Fibroblast of lung (primary cell): ENCODE measurements at regions not wholly inside any gene's neighbourhood (a gene's known extent, or its start where the extent isn't known, plus 50 kb on each side); places are given as distances from the start of the nearest gene placed in this dataset.

Experiments
- DNase-seq, 2 donors: peaks; one replicate each; pipeline versions ENCODE4 v3.0.0 to v3.0.0-alpha.2; 2010; ENCODE audit warnings: low read depth in 2 of 2
- H2AFZ ChIP-seq: 2 replicates; pipeline ENCODE4 v1.5.1; 2012; ENCODE audit warnings: low read length, control low read depth, inconsistent platforms
- H3K27ac ChIP-seq: 2 replicates; pipeline ENCODE4 v1.5.1; 2011; ENCODE audit warnings: low read length, control low read depth; ENCODE audit not compliant: insufficient read depth
- H3K27me3 ChIP-seq: 2 replicates; pipeline ENCODE4 v1.5.1; 2011; ENCODE audit warnings: mild to moderate bottlenecking, low read length; ENCODE audit not compliant: control insufficient read depth, insufficient read depth
- H3K36me3 ChIP-seq: 2 replicates; pipeline ENCODE4 v1.5.1; 2011; ENCODE audit warnings: low read length; ENCODE audit not compliant: control insufficient read depth, insufficient read depth
- H3K4me1 ChIP-seq: 2 replicates; pipeline ENCODE4 v1.5.1; 2011; ENCODE audit warnings: low read length; ENCODE audit not compliant: control insufficient read depth, insufficient read depth; ENCODE audit errors: extremely low read depth
- H3K4me2 ChIP-seq: 2 replicates; pipeline ENCODE4 v1.5.1; 2011; ENCODE audit warnings: low read length, control low read depth; ENCODE audit not compliant: insufficient read depth; ENCODE audit errors: extremely low read depth
- H3K4me3 ChIP-seq, 4 experiments: fragments of 200-600 bp in 1 of 4; sonication (generic) in 1 of 4; replicated peaks in 1 of 4; 2 replicates each; pipeline ENCODE4 v1.5.1; 2011 to 2016; ENCODE audit warnings: low read length in 4 of 4, low read depth in 3 of 4, mild to moderate bottlenecking in 3 of 4, control low read depth in 2 of 4, inconsistent platforms in 1 of 4, mixed read lengths in 1 of 4; ENCODE audit not compliant: insufficient read depth in 1 of 4; ENCODE audit errors: control extremely low read depth in 1 of 4
- H3K79me2 ChIP-seq: 2 replicates; pipeline ENCODE4 v1.5.1; 2012; ENCODE audit warnings: mild to moderate bottlenecking, low read length, inconsistent platforms; ENCODE audit not compliant: control insufficient read depth, insufficient read depth
- H3K9ac ChIP-seq: 2 replicates; pipeline ENCODE4 v1.5.1; 2011; ENCODE audit warnings: mild to moderate bottlenecking, low read length, control low read depth; ENCODE audit not compliant: insufficient read depth
- H3K9me3 ChIP-seq: 2 replicates; pipeline ENCODE4 v1.5.1; 2012; ENCODE audit warnings: low read depth, low read length; ENCODE audit not compliant: control insufficient read depth, insufficient read depth
- H4K20me1 ChIP-seq: 2 replicates; pipeline ENCODE4 v1.5.1; 2011; ENCODE audit warnings: low read length; ENCODE audit not compliant: control insufficient read depth, insufficient read depth; ENCODE audit errors: extremely low read depth
- CTCF ChIP-seq, 2 donors: IDR thresholded peaks in 1 of 2; conservative IDR thresholded peaks in 1 of 2; 1 replicate in 1 of 2; 2 replicates in 1 of 2; pipeline ENCODE4 v1.5.1; 2011 to 2012; ENCODE audit warnings: low read length in 2 of 2, control low read depth in 1 of 2, inconsistent platforms in 1 of 2, low read depth in 1 of 2, mild to moderate bottlenecking in 1 of 2
- EZH2 ChIP-seq: IDR thresholded peaks from 2 replicates; pipeline ENCODE4 v1.5.1; 2012; ENCODE audit warnings: low read length, control low read depth, mild to moderate bottlenecking; ENCODE audit errors: missing control alignments

GRCh38 chr14:58724206-58724605, 86.4 kb downstream of the DACT1 start:
- Histone ChIP-seq H2AFZ (no peak overlapping the region), H3K36me3 (no peaks in the 10 kb centered on the region), H3K9ac (no peak overlapping the region), H3K27ac (no peak overlapping the region), H3K4me2 (no peak overlapping the region), H4K20me1 (no peaks in the 10 kb centered on the region), H3K9me3 (no peaks in the 10 kb centered on the region), H3K4me3 (no peak overlapping the region), H3K27me3 (no peaks in the 10 kb centered on the region), H3K79me2 (no peaks in the 10 kb centered on the region), H3K4me1 (peaks cover 2% of the 10 kb centered on the region)
- TF ChIP-seq CTCF (conservative IDR thresholded peaks at IDR 0.05 in 1 of 2, IDR thresholded peaks at IDR 0.05 in 1 of 2; ENCODE audit: low read depth in 1 of 2, low read length in 2 of 2) (no peak), EZH2 (no peak)
- no peak for DNase-seq

GRCh38 chr14:58724702-58725101, 86.9 kb downstream of the DACT1 start:
- Histone ChIP-seq H3K79me2 (no peaks in the 10 kb centered on the region), H3K4me2 (no peak overlapping the region), H2AFZ (no peak overlapping the region), H3K9ac (no peak overlapping the region), H3K36me3 (no peaks in the 10 kb centered on the region), H3K4me3 (no peak overlapping the region), H3K4me1 (peaks cover 2% of the 10 kb centered on the region), H3K27me3 (no peaks in the 10 kb centered on the region), H3K27ac (no peak overlapping the region), H3K9me3 (no peaks in the 10 kb centered on the region), H4K20me1 (no peaks in the 10 kb centered on the region)
- TF ChIP-seq EZH2, result no peak
- no peak for TF ChIP-seq CTCF (conservative IDR thresholded peaks at IDR 0.05 in 1 of 2, IDR thresholded peaks at IDR 0.05 in 1 of 2; ENCODE audit: low read depth in 1 of 2, low read length in 2 of 2)
- no peak for DNase-seq

GRCh38 chr14:58725226-58725625, 87.5 kb downstream of the DACT1 start:
- H2AFZ ChIP-seq, result no peak overlapping the region
- DNase-seq, result no peak
- peaks cover 5% of the 10 kb centered on the region for H3K4me1 ChIP-seq
- no peak for TF ChIP-seq EZH2
- no peak for TF ChIP-seq CTCF (conservative IDR thresholded peaks at IDR 0.05 in 1 of 2, IDR thresholded peaks at IDR 0.05 in 1 of 2; ENCODE audit: low read depth in 1 of 2, low read length in 2 of 2)
- no peaks in the 10 kb centered on the region for H3K9me3 ChIP-seq
- no peaks in the 10 kb centered on the region for H3K27me3 ChIP-seq
- no peak overlapping the region for H3K4me3 ChIP-seq
- H3K4me2 ChIP-seq, result no peak overlapping the region
- H3K79me2 ChIP-seq, result no peaks in the 10 kb centered on the region
- no peaks in the 10 kb centered on the region for H3K36me3 ChIP-seq
- no peak overlapping the region for H3K27ac ChIP-seq
- H3K9ac ChIP-seq, result no peak overlapping the region
- no peaks in the 10 kb centered on the region for H4K20me1 ChIP-seq
